Glutamatergic neuron (in vitro differentiated cells): ENCODE measurements at regions not wholly inside any gene's neighbourhood (a gene's known extent, or its start where the extent isn't known, plus 50 kb on each side); places are given as distances from the start of the nearest gene placed in this dataset.

Source experiments
- DNase-seq: peaks from one replicate; pipeline ENCODE4 v3.0.0; 2022
- H3K27ac Mint-ChIP-seq: one replicate; pipeline ENCODE4 v1.8.0; 2020; ENCODE audit warnings: mild to moderate bottlenecking, mixed read lengths, inconsistent platforms; ENCODE audit not compliant: unreplicated experiment
- H3K27me3 Mint-ChIP-seq: one replicate; pipeline ENCODE4 v1.8.0; 2020; ENCODE audit warnings: mild to moderate bottlenecking, moderate library complexity, mixed read lengths, inconsistent platforms; ENCODE audit not compliant: unreplicated experiment
- H3K36me3 Mint-ChIP-seq: one replicate; pipeline ENCODE4 v1.8.0; 2020; ENCODE audit warnings: mild to moderate bottlenecking, mixed read lengths, inconsistent platforms; ENCODE audit not compliant: unreplicated experiment
- H3K4me1 Mint-ChIP-seq: one replicate; pipeline ENCODE4 v1.8.0; 2020; ENCODE audit warnings: mild to moderate bottlenecking, low read depth, mixed read lengths, inconsistent platforms; ENCODE audit not compliant: unreplicated experiment
- H3K4me3 Mint-ChIP-seq: one replicate; pipeline ENCODE4 v1.8.0; 2020; ENCODE audit warnings: mild to moderate bottlenecking, mixed read lengths, inconsistent platforms; ENCODE audit not compliant: unreplicated experiment
- H3K9me3 Mint-ChIP-seq: one replicate; pipeline ENCODE4 v1.8.0; 2020; ENCODE audit warnings: mild to moderate bottlenecking, moderate library complexity, mixed read lengths, inconsistent platforms; ENCODE audit not compliant: unreplicated experiment
- CTCF ChIP-seq: fragments of 200-600 bp; sonication (generic); IDR thresholded peaks from one replicate; pipeline ENCODE4 v1.5.0; 2021; ENCODE audit not compliant: partially characterized antibody, unreplicated experiment

- no peaks in the 10 kb centered on the region for H3K27me3 Mint-ChIP-seq
- H3K4me1 Mint-ChIP-seq: no peaks in the 10 kb centered on the region
- no peak for TF ChIP-seq CTCF
- no peak for DNase-seq
- no peaks in the 10 kb centered on the region for H3K36me3 Mint-ChIP-seq
- peaks cover 4% of the 10 kb centered on the region for H3K9me3 Mint-ChIP-seq
- no peak overlapping the region for H3K4me3 Mint-ChIP-seq
- no peak overlapping the region for H3K27ac Mint-ChIP-seq
These were observed 1526.6 kb upstream of the FLRT2 start for GRCh38 chr14:84003346-84003745.

GRCh38 chr14:84006643-84007155, 1523.2 kb upstream of the FLRT2 start:
- no peak for TF ChIP-seq CTCF
- H3K27ac Mint-ChIP-seq: no peak overlapping the region
- H3K9me3 Mint-ChIP-seq: peaks cover 4% of the 10 kb centered on the region
- no peaks in the 10 kb centered on the region for H3K36me3 Mint-ChIP-seq
- no peak for DNase-seq
- H3K27me3 Mint-ChIP-seq: no peaks in the 10 kb centered on the region
- H3K4me1 Mint-ChIP-seq: no peaks in the 10 kb centered on the region
- H3K4me3 Mint-ChIP-seq: no peak overlapping the region

GRCh38 chr14:84013424-84013823, 1516.5 kb upstream of the FLRT2 start:
- TF ChIP-seq CTCF: no peak
- no peak overlapping the region for H3K27ac Mint-ChIP-seq
- H3K27me3 Mint-ChIP-seq: no peaks in the 10 kb centered on the region
- H3K9me3 Mint-ChIP-seq: no peaks in the 10 kb centered on the region
- H3K36me3 Mint-ChIP-seq: no peaks in the 10 kb centered on the region
- H3K4me3 Mint-ChIP-seq: no peak overlapping the region
- no peak for DNase-seq
- no peaks in the 10 kb centered on the region for H3K4me1 Mint-ChIP-seq

- Mint-ChIP-seq H3K4me3 (no peak overlapping the region), H3K27me3 (no peaks in the 10 kb centered on the region), H3K27ac (no peak overlapping the region), H3K4me1 (no peaks in the 10 kb centered on the region), H3K36me3 (peaks cover 6% of the 10 kb centered on the region), H3K9me3 (peaks cover 1% of the 10 kb centered on the region)
- no peak for DNase-seq
- TF ChIP-seq CTCF: no peak
These were observed 1512.4 kb upstream of the FLRT2 start for GRCh38 chr14:84017495-84017894.

- H3K4me1 Mint-ChIP-seq: no peaks in the 10 kb centered on the region
- H3K4me3 Mint-ChIP-seq: no peak overlapping the region
- peaks cover 9% of the 10 kb centered on the region for H3K36me3 Mint-ChIP-seq
- DNase-seq: no peak
- no peak overlapping the region for H3K27ac Mint-ChIP-seq
- H3K27me3 Mint-ChIP-seq: no peaks in the 10 kb centered on the region
- no peak for TF ChIP-seq CTCF
- peaks cover 3% of the 10 kb centered on the region for H3K9me3 Mint-ChIP-seq
These were observed 1508.5 kb upstream of the FLRT2 start for GRCh38 chr14:84021433-84021832.
